ENCODE measurements at regions not wholly inside any gene's neighbourhood (a gene's known extent, or its start where the extent isn't known, plus 50 kb on each side); places are given as distances from the start of the nearest gene placed in this dataset.

DNA sequence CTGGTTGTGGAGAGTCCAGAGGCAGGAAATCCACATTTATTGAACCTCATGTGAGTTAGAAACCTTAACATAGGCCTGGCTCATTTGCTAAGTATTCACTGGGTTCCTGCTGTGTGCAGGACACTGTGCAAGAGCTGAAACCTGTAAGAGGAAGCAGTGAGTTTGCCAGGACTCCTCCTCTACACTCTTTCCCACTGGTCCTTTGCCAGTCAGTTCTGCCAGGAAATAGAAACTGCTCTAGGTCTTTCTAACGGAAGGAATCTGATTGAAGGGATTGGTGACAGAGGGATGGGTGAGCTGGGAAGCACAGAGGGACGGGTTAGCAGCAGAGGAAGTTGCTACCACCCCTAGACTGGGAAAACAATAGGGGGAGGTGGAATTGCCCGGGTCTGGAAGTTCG is 234.2 kb upstream of the ECI2 start:
- TF ChIP-seq CTCF (IDR thresholded peaks at IDR 0.05; ENCODE audit: low read length), result no peak
- TF ChIP-seq EZH2 (IDR thresholded peaks at IDR 0.05; ENCODE audit: borderline replicate concordance, low read length), result no peak

All from OCI-LY1 (cell line).